Parathyroid adenoma (tissue), 2 donors: ENCODE measurements at regions not wholly inside any gene's neighbourhood (a gene's known extent, or its start where the extent isn't known, plus 50 kb on each side); places are given as distances from the start of the nearest gene placed in this dataset.

Experiments used
- H2AFZ ChIP-seq: fragments of 300-600 bp; sonication (generic); one replicate; pipeline ENCODE4 v1.7.0; 2017; ENCODE audit warnings: antibody characterized with exemption, mild to moderate bottlenecking
- H3K27ac ChIP-seq: fragments of 300-600 bp; sonication (generic); one replicate; pipeline ENCODE4 v1.7.0; 2017
- H3K27me3 ChIP-seq: fragments of 300-600 bp; sonication (generic); one replicate; pipeline ENCODE4 v1.7.0; 2017; ENCODE audit warnings: low read length; ENCODE audit not compliant: control insufficient read depth, insufficient read depth
- H3K36me3 ChIP-seq: fragments of 300-600 bp; sonication (generic); one replicate; pipeline ENCODE4 v1.7.0; 2017; ENCODE audit warnings: low read length; ENCODE audit not compliant: control insufficient read depth, insufficient read depth
- H3K4me1 ChIP-seq: fragments of 300-600 bp; sonication (generic); one replicate; pipeline ENCODE4 v1.7.0; 2017; ENCODE audit warnings: control low read depth
- H3K4me2 ChIP-seq: fragments of 300-600 bp; sonication (generic); one replicate; pipeline ENCODE4 v1.7.0; 2017; ENCODE audit warnings: low read length
- H3K4me3 ChIP-seq: fragments of 300-600 bp; sonication (generic); one replicate; pipeline ENCODE4 v1.7.0; 2017; ENCODE audit warnings: low read depth, low read length
- H3K79me2 ChIP-seq: fragments of 300-600 bp; sonication (generic); one replicate; pipeline ENCODE4 v1.7.0; 2017; ENCODE audit warnings: control low read depth
- H3K9ac ChIP-seq: fragments of 300-600 bp; sonication (generic); one replicate; pipeline ENCODE4 v1.7.0; 2017; ENCODE audit warnings: mild to moderate bottlenecking
- H3K9me3 ChIP-seq: fragments of 300-600 bp; sonication (generic); one replicate; pipeline ENCODE4 v1.7.0; 2017; ENCODE audit warnings: low read length; ENCODE audit not compliant: control insufficient read depth
- TF ChIP-seq, protein P1 (sequence below): fragments of 300-600 bp; sonication (generic); IDR thresholded peaks from one replicate; pipeline ENCODE4 v1.7.0; 2017; ENCODE audit warnings: antibody characterized with exemption, mild to moderate bottlenecking
- donor health status: primary hyperparathyroidism.

DNA sequence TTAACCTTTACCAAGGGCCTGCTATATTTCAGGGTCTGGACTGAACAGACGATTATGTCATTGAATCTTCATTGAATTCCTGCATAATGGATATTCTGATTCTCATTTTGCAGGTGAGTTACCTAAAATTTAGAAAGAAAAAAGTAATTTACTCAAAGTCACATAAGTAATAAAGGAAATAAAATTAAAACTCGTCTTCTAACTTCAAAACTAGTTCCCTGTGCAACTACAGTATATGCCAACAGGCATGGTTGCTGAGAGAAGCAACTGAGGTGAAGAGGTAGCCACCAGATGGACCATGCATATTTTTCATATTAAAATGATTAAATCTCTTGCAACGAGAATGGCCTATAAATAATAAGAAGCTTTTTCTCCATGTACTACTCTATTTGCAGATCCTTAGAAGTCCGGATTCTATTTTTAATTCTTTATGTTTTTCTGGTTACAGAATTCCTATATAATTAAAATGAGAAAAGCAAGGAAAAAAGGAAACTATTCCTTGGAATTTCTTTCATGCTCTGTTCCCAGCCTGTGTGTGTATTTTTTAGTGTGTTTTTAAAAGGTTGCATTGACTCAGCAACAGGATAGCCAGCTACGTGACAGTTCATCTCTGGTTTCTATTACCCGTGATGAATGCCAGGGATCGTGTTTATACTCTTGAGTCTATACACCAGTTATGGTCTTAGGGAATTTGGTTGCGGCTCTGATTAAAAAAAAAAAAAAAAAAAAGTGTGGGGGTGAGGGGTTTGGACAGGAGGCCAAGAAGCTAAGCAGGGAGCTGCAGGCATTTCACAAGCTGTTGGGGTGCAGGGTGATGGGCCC is 186.8 kb downstream of the ETS1 start:
- Histone ChIP-seq H3K9me3 (no peaks in the 10 kb centered on the region), H3K9ac (no peak overlapping the region), H3K4me2 (no peak overlapping the region), H3K27me3 (no peaks in the 10 kb centered on the region), H3K36me3 (no peaks in the 10 kb centered on the region), H3K27ac (no peak overlapping the region), H3K79me2 (no peaks in the 10 kb centered on the region), H3K4me3 (no peak overlapping the region), H3K4me1 (peaks cover under 1% of the 10 kb centered on the region), H2AFZ (no peak overlapping the region)
- TF ChIP-seq, protein P1, sequence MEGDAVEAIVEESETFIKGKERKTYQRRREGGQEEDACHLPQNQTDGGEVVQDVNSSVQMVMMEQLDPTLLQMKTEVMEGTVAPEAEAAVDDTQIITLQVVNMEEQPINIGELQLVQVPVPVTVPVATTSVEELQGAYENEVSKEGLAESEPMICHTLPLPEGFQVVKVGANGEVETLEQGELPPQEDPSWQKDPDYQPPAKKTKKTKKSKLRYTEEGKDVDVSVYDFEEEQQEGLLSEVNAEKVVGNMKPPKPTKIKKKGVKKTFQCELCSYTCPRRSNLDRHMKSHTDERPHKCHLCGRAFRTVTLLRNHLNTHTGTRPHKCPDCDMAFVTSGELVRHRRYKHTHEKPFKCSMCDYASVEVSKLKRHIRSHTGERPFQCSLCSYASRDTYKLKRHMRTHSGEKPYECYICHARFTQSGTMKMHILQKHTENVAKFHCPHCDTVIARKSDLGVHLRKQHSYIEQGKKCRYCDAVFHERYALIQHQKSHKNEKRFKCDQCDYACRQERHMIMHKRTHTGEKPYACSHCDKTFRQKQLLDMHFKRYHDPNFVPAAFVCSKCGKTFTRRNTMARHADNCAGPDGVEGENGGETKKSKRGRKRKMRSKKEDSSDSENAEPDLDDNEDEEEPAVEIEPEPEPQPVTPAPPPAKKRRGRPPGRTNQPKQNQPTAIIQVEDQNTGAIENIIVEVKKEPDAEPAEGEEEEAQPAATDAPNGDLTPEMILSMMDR = no peak

DNA sequence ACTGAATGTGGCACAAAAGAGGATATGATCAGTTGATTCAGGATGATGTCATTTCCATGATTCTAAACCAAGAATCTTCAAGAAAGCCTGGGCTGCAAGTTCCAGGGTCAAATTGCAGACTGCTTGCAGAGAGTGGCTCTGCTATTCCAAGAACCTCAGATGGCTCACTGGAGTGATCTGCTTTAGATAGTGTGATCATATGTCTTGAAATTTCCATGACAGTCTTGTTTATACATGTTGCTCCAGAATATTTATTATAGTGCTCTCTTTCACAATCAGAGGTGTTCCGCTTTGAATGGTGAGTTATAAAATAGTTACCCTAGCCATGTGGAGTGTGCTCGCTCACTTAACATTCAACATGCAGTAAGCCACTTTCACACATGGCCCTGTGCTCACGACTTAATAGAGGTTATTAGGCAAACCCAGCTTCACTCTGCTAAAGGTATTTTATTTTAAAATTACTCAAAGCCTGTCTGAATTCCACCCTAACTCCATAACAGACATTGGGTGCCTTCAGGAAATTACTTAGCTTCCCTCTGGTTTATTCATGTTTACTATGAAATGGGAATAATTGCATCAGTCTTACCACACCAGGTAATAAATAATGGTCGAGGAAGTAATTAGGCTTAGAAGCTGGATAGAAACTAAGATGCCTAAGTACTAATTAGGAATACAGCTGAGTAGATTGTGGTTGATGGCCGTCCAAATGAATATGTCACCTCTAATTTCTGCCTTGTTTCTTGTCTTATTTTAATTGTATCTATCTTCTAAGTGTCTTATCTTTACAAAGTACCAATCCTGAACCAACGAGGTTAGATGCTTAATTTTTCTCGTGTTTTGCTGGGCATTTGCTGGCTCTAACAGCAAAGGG is 187.9 kb downstream of the ETS1 start:
- H2AFZ ChIP-seq = no peak overlapping the region
- no peak overlapping the region for H3K27ac ChIP-seq
- H3K4me2 ChIP-seq = no peak overlapping the region
- no peak overlapping the region for H3K4me3 ChIP-seq
- H3K4me1 ChIP-seq = no peaks in the 10 kb centered on the region
- H3K9ac ChIP-seq = no peak overlapping the region
- no peaks in the 10 kb centered on the region for H3K9me3 ChIP-seq
- TF ChIP-seq, protein P1 = no peak
- H3K36me3 ChIP-seq = no peaks in the 10 kb centered on the region
- no peaks in the 10 kb centered on the region for H3K27me3 ChIP-seq
- H3K79me2 ChIP-seq = no peaks in the 10 kb centered on the region

GRCh38 chr11:128398517-128399250 is 188.7 kb downstream of the ETS1 start:
- H3K27me3 ChIP-seq = no peaks in the 10 kb centered on the region
- H3K79me2 ChIP-seq = no peaks in the 10 kb centered on the region
- no peaks in the 10 kb centered on the region for H3K4me1 ChIP-seq
- H3K4me3 ChIP-seq = no peak overlapping the region
- H3K36me3 ChIP-seq = no peaks in the 10 kb centered on the region
- no peaks in the 10 kb centered on the region for H3K9me3 ChIP-seq
- no peak overlapping the region for H3K27ac ChIP-seq
- no peak overlapping the region for H3K9ac ChIP-seq
- TF ChIP-seq, protein P1 = no peak
- no peak overlapping the region for H2AFZ ChIP-seq
- H3K4me2 ChIP-seq = no peak overlapping the region

DNA sequence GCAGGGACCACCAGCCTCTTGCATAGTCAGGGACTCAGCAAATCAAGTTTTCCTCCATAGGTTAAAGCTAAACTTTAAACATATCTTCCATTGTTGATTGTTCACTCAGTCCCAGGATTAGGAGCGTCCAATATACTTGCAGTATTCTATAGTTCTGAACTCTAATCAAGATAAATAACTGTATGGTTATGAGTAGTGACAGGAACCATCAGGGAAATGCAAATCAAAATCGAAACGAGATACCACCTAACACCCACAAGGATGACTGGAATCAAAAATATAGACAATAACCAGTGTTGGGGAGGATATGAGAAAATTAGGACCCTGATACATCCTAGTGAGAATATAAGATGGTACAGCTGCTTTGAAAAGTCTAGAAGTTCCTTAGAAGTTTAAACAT is 190.0 kb downstream of the ETS1 start:
- no peaks in the 10 kb centered on the region for H3K27me3 ChIP-seq
- H3K79me2 ChIP-seq = no peaks in the 10 kb centered on the region
- H2AFZ ChIP-seq = no peak overlapping the region
- H3K9me3 ChIP-seq = no peaks in the 10 kb centered on the region
- no peak overlapping the region for H3K4me3 ChIP-seq
- no peak overlapping the region for H3K27ac ChIP-seq
- no peaks in the 10 kb centered on the region for H3K36me3 ChIP-seq
- no peak overlapping the region for H3K9ac ChIP-seq
- TF ChIP-seq, protein P1 = no peak
- H3K4me2 ChIP-seq = no peak overlapping the region
- no peaks in the 10 kb centered on the region for H3K4me1 ChIP-seq
